GM23338 (cell line): ENCODE measurements at regions not wholly inside any gene's neighbourhood (a gene's known extent, or its start where the extent isn't known, plus 50 kb on each side); places are given as distances from the start of the nearest gene placed in this dataset.

Source experiments
- ATAC-seq: fragments of 200-7000 bp; cut with Tn5 transposase; 3 replicates; pipeline ENCODE4 v1.9.1; 2020
- DNase-seq: peaks from one replicate; pipeline ENCODE4 v3.0.0-alpha.2; 2015; ENCODE audit warnings: low spot score
- H2AFZ ChIP-seq: fragments of 200-600 bp; sonication (generic); 2 replicates; pipeline ENCODE4 v1.8.0; 2016; ENCODE audit warnings: antibody characterized with exemption, mild to moderate bottlenecking, moderate library complexity
- H3F3A ChIP-seq: fragments of 200-600 bp; sonication (generic); replicated peaks from 2 replicates; pipeline ENCODE4 v1.8.0; 2017; ENCODE audit warnings: antibody characterized with exemption, mixed run types, low read depth
- H3K27ac ChIP-seq: fragments of 200-600 bp; sonication (generic); 2 replicates; pipeline ENCODE4 v1.6.1; 2016; ENCODE audit warnings: low read depth
- H3K27me3 ChIP-seq: fragments of 200-600 bp; sonication (generic); 2 replicates; pipeline ENCODE4 v1.8.0; 2016; ENCODE audit warnings: mild to moderate bottlenecking, mixed run types, moderate library complexity; ENCODE audit not compliant: insufficient read depth
- H3K36me3 ChIP-seq: fragments of 200-600 bp; sonication (generic); 2 replicates; pipeline ENCODE4 v1.8.0; 2016; ENCODE audit warnings: mild to moderate bottlenecking; ENCODE audit not compliant: insufficient read depth
- H3K4me1 ChIP-seq: fragments of 200-600 bp; sonication (generic); 2 replicates; pipeline ENCODE4 v1.8.0; 2016; ENCODE audit warnings: mild to moderate bottlenecking, moderate library complexity; ENCODE audit not compliant: insufficient read depth
- H3K4me2 ChIP-seq: fragments of 200-600 bp; sonication (generic); 2 replicates; pipeline ENCODE4 v1.7.1; 2017; ENCODE audit warnings: mixed run types
- H3K4me3 ChIP-seq: fragments of 200-600 bp; sonication (generic); 2 replicates; pipeline ENCODE4 v1.6.1; 2016; ENCODE audit warnings: mixed run types
- H3K79me2 ChIP-seq: fragments of 200-600 bp; sonication (generic); replicated peaks from 2 replicates; pipeline ENCODE4 v1.8.0; 2017; ENCODE audit warnings: mild to moderate bottlenecking; ENCODE audit not compliant: insufficient read depth
- H3K9me2 ChIP-seq: fragments of 200-600 bp; sonication (generic); 2 replicates; pipeline ENCODE4 v1.8.0; 2017; ENCODE audit not compliant: insufficient read depth
- H4K20me1 ChIP-seq: fragments of 200-600 bp; sonication (generic); replicated peaks from 2 replicates; pipeline ENCODE4 v1.8.0; 2017; ENCODE audit warnings: mild to moderate bottlenecking; ENCODE audit not compliant: insufficient read depth
- H3K27ac Mint-ChIP-seq: 2 replicates; pipeline ENCODE4 v1.8.0; 2020; ENCODE audit warnings: inconsistent platforms, mild to moderate bottlenecking, moderate library complexity, mixed read lengths
- H3K27me3 Mint-ChIP-seq: 3 replicates; pipeline ENCODE4 v1.8.0; 2022; ENCODE audit warnings: low read depth, mild to moderate bottlenecking, moderate library complexity, mixed read lengths, inconsistent platforms; ENCODE audit not compliant: insufficient read depth, poor library complexity
- H3K36me3 Mint-ChIP-seq: 3 replicates; pipeline ENCODE4 v1.8.0; 2021; ENCODE audit warnings: low read depth, mild to moderate bottlenecking, inconsistent platforms, moderate library complexity, mixed read lengths
- H3K4me1 Mint-ChIP-seq: 3 replicates; pipeline ENCODE4 v1.8.0; 2020; ENCODE audit warnings: mild to moderate bottlenecking, inconsistent platforms, mixed read lengths
- H3K4me3 Mint-ChIP-seq: 3 replicates; pipeline ENCODE4 v1.8.0; 2021; ENCODE audit warnings: moderate library complexity, mild to moderate bottlenecking, inconsistent platforms, mixed read lengths
- H3K9me3 Mint-ChIP-seq: 3 replicates; pipeline ENCODE4 v1.8.0; 2020; ENCODE audit warnings: moderate library complexity, mild to moderate bottlenecking, inconsistent platforms, mixed read lengths
- CREB1 ChIP-seq: fragments of 250-450 bp; sonication (Bioruptor Pico); IDR thresholded peaks from 2 replicates; pipeline ENCODE4 v1.5.0; 2020; ENCODE audit warnings: low read depth, mild to moderate bottlenecking, moderate library complexity
- JUNB ChIP-seq: IDR thresholded peaks from one replicate; pipeline ENCODE4 v1.6.1; 2016; ENCODE audit warnings: antibody characterized with exemption; ENCODE audit not compliant: unreplicated experiment
- POLR2AphosphoS5 ChIP-seq: IDR thresholded peaks from 2 replicates; pipeline ENCODE4 v1.6.1; 2016; ENCODE audit warnings: antibody characterized with exemption, low read depth
- ZNF114 ChIP-seq: fragments of 250-450 bp; sonication (Bioruptor Pico); IDR thresholded peaks from 2 replicates; pipeline ENCODE4 v1.5.0; 2020; ENCODE audit warnings: mild to moderate bottlenecking, moderate library complexity
- ZNF331 ChIP-seq: fragments of 250-450 bp; sonication (Bioruptor Pico); IDR thresholded peaks from 2 replicates; pipeline ENCODE4 v1.5.0; 2020; ENCODE audit warnings: low read depth, mild to moderate bottlenecking, moderate library complexity
- TF ChIP-seq, protein P1 (sequence below): fragments of 250-450 bp; sonication (Bioruptor Pico); IDR thresholded peaks from 2 replicates; pipeline ENCODE4 v1.5.0; 2020; ENCODE audit warnings: mild to moderate bottlenecking, moderate library complexity

DNA sequence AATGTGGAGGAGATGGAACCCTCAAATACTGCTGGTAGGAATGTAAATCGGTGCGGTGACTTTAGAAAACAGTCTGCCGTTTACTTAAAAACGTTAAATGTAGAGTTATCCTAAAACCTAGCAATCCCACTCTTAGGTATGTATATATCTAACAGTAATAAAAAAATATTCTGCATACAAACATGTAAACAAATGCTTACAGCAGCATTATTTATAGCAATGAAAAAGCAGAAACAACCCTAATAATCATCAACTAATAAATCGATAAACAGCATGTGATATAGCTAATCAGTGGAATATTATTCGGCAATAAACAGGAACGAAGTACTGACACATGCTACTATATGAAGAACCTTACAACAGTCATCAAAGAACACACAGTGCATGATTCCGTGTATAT, 144.7 kb downstream of the CNTN3 start:
- Histone ChIP-seq H4K20me1 (no peaks in the 10 kb centered on the region), H3K79me2 (no peaks in the 10 kb centered on the region), H3K36me3 (no peaks in the 10 kb centered on the region), H3F3A (no peaks in the 10 kb centered on the region), H2AFZ (no peak overlapping the region), H3K27ac (no peak overlapping the region), H3K4me3 (no peak overlapping the region), H3K9me2 (no peaks in the 10 kb centered on the region), H3K4me1 (no peaks in the 10 kb centered on the region), H3K27me3 (no peaks in the 10 kb centered on the region), H3K4me2 (no peak overlapping the region)
- H3K27ac Mint-ChIP-seq: no peak overlapping the region
- H3K9me3 Mint-ChIP-seq: no peaks in the 10 kb centered on the region
- no peak for ATAC-seq
- no peaks in the 10 kb centered on the region for H3K36me3 Mint-ChIP-seq
- peaks cover 3% of the 10 kb centered on the region for H3K27me3 Mint-ChIP-seq
- DNase-seq: no peak
- no peak overlapping the region for H3K4me3 Mint-ChIP-seq
- H3K4me1 Mint-ChIP-seq: no peaks in the 10 kb centered on the region
- TF ChIP-seq ZNF331 (no peak), ZNF114 (no peak), CREB1 (CRISPR knock-in tag) (no peak), JUNB (no peak)
- TF ChIP-seq, protein P1, sequence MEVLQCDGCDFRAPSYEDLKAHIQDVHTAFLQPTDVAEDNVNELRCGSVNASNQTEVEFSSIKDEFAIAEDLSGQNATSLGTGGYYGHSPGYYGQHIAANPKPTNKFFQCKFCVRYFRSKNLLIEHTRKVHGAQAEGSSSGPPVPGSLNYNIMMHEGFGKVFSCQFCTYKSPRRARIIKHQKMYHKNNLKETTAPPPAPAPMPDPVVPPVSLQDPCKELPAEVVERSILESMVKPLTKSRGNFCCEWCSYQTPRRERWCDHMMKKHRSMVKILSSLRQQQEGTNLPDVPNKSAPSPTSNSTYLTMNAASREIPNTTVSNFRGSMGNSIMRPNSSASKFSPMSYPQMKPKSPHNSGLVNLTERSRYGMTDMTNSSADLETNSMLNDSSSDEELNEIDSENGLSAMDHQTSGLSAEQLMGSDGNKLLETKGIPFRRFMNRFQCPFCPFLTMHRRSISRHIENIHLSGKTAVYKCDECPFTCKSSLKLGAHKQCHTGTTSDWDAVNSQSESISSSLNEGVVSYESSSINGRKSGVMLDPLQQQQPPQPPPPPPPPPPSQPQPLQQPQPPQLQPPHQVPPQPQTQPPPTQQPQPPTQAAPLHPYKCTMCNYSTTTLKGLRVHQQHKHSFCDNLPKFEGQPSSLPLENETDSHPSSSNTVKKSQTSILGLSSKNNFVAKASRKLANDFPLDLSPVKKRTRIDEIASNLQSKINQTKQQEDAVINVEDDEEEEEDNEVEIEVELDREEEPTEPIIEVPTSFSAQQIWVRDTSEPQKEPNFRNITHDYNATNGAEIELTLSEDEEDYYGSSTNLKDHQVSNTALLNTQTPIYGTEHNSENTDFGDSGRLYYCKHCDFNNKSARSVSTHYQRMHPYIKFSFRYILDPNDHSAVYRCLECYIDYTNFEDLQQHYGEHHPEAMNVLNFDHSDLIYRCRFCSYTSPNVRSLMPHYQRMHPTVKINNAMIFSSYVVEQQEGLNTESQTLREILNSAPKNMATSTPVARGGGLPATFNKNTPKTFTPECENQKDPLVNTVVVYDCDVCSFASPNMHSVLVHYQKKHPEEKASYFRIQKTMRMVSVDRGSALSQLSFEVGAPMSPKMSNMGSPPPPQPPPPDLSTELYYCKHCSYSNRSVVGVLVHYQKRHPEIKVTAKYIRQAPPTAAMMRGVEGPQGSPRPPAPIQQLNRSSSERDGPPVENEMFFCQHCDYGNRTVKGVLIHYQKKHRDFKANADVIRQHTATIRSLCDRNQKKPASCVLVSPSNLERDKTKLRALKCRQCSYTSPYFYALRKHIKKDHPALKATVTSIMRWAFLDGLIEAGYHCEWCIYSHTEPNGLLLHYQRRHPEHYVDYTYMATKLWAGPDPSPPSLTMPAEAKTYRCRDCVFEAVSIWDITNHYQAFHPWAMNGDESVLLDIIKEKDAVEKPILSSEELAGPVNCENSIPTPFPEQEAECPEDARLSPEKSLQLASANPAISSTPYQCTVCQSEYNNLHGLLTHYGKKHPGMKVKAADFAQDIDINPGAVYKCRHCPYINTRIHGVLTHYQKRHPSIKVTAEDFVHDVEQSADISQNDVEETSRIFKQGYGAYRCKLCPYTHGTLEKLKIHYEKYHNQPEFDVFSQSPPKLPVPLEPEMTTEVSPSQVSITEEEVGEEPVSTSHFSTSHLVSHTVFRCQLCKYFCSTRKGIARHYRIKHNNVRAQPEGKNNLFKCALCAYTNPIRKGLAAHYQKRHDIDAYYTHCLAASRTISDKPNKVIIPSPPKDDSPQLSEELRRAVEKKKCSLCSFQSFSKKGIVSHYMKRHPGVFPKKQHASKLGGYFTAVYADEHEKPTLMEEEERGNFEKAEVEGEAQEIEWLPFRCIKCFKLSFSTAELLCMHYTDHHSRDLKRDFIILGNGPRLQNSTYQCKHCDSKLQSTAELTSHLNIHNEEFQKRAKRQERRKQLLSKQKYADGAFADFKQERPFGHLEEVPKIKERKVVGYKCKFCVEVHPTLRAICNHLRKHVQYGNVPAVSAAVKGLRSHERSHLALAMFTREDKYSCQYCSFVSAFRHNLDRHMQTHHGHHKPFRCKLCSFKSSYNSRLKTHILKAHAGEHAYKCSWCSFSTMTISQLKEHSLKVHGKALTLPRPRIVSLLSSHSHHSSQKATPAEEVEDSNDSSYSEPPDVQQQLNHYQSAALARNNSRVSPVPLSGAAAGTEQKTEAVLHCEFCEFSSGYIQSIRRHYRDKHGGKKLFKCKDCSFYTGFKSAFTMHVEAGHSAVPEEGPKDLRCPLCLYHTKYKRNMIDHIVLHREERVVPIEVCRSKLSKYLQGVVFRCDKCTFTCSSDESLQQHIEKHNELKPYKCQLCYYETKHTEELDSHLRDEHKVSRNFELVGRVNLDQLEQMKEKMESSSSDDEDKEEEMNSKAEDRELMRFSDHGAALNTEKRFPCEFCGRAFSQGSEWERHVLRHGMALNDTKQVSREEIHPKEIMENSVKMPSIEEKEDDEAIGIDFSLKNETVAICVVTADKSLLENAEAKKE (CRISPR knock-in tag): no peak

DNA sequence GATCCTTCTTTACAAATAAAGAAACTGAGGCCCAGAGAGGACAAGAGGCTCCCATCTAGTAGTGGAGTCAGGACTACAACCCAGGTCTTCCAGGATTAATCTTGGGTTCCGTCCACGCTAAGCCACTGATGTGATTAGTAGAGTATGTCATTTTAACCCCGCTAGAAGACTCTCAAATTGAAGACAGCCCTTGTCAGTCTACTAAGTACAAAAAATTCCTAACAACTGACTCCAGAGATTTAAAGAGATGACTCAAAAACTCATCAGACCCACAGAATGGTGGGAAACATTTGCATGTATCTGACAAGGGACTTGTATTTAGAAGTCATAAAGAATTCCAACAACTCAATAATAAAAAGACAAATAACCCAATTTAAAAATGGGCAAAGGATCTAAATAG, 145.3 kb downstream of the CNTN3 start:
- H3K4me1 Mint-ChIP-seq: peaks cover 1% of the 10 kb centered on the region; the same call in 2 of the 3 replicates
- no peak overlapping the region for H3K4me3 Mint-ChIP-seq
- TF ChIP-seq CREB1 (CRISPR knock-in tag): no peak
- no peak for TF ChIP-seq POLR2AphosphoS5
- no peaks in the 10 kb centered on the region for H3K9me3 Mint-ChIP-seq
- H3K36me3 Mint-ChIP-seq: no peaks in the 10 kb centered on the region
- Histone ChIP-seq H3K9me2 (no peaks in the 10 kb centered on the region), H3K36me3 (no peaks in the 10 kb centered on the region), H3K27me3 (no peaks in the 10 kb centered on the region), H4K20me1 (no peaks in the 10 kb centered on the region), H3K4me2 (no peak overlapping the region), H3F3A (no peaks in the 10 kb centered on the region), H3K79me2 (no peaks in the 10 kb centered on the region), H2AFZ (no peak overlapping the region), H3K27ac (no peak overlapping the region), H3K4me3 (no peak overlapping the region), H3K4me1 (no peaks in the 10 kb centered on the region)
- no peak overlapping the region for H3K27ac Mint-ChIP-seq
- H3K27me3 Mint-ChIP-seq: peaks cover 3% of the 10 kb centered on the region
- DNase-seq (no peak), ATAC-seq (no peak)
